ENCODE measurements at regions not wholly inside any gene's neighbourhood (a gene's known extent, or its start where the extent isn't known, plus 50 kb on each side); places are given as distances from the start of the nearest gene placed in this dataset.

GRCh38 chrX:114178126-114178525, 405.8 kb upstream of the HTR2C start:
- no peak for TF ChIP-seq POLR2A (IDR thresholded peaks at IDR 0.05; ENCODE audit: low read length)
- no peak for TF ChIP-seq GATA1 (IDR thresholded peaks at IDR 0.05; ENCODE audit: low read depth, low read length)

Data from erythroblast (primary cell).